SU-DHL-6 (cell line): ENCODE measurements at regions not wholly inside any gene's neighbourhood (a gene's known extent, or its start where the extent isn't known, plus 50 kb on each side); places are given as distances from the start of the nearest gene placed in this dataset.
"Not testable (repeated sequence)": the region's sequence is repeated elsewhere in the genome, so short reads cannot be mapped to it uniquely, and the experiment has no call there.

Experiments used
- H2AFZ ChIP-seq: fragments of 200-600 bp; sonication (generic); 2 replicates; pipeline ENCODE4 v1.6.1; 2014; ENCODE audit warnings: low read depth, mild to moderate bottlenecking, moderate library complexity, mixed read lengths, antibody characterized with exemption, low read length; ENCODE audit not compliant: severe bottlenecking
- H3F3A ChIP-seq: fragments of 200-600 bp; shearing (Covaris generic); 2 replicates; pipeline ENCODE4 v1.6.0; 2016; ENCODE audit warnings: antibody characterized with exemption, mild to moderate bottlenecking; ENCODE audit not compliant: insufficient read depth
- H3K27ac ChIP-seq: fragments of 200-600 bp; sonication (generic); 2 replicates; pipeline ENCODE4 v1.5.1; 2016; ENCODE audit warnings: low read depth, mild to moderate bottlenecking, low read length, moderate library complexity, mixed read lengths
- H3K27me3 ChIP-seq: fragments of 200-600 bp; sonication (generic), shearing (Covaris generic); 2 replicates; pipeline ENCODE4 v1.6.0; 2014; ENCODE audit warnings: mild to moderate bottlenecking, low read length
- H3K36me3 ChIP-seq: fragments of 200-600 bp; sonication (generic); 2 replicates; pipeline ENCODE4 v1.6.1; 2014; ENCODE audit warnings: mild to moderate bottlenecking, low read length, mixed read lengths
- H3K4me2 ChIP-seq: fragments of 300-600, 200-600 bp; shearing (Covaris generic), sonication (generic); 2 replicates; pipeline ENCODE4 v1.6.0; 2014; ENCODE audit warnings: low read length, low read depth, mild to moderate bottlenecking; ENCODE audit not compliant: poor library complexity, severe bottlenecking
- H3K4me3 ChIP-seq: fragments of 200-600 bp; sonication (generic); 2 replicates; pipeline ENCODE4 v1.5.1; 2014; ENCODE audit warnings: antibody characterized with exemption, low read length, mild to moderate bottlenecking, mixed read lengths; ENCODE audit not compliant: insufficient read depth, poor library complexity, severe bottlenecking
- H3K79me2 ChIP-seq: fragments of 200-600 bp; sonication (generic); 2 replicates; pipeline ENCODE4 v1.6.1; 2014; ENCODE audit warnings: mild to moderate bottlenecking, low read length, moderate library complexity; ENCODE audit not compliant: insufficient read depth
- H3K9ac ChIP-seq: fragments of 200-600 bp; sonication (generic); 2 replicates; pipeline ENCODE4 v1.7.0; 2014; ENCODE audit warnings: mild to moderate bottlenecking, low read length
- H3K9me2 ChIP-seq: fragments of 200-600 bp; sonication (generic); replicated peaks from 2 replicates; pipeline ENCODE4 v1.6.1; 2014; ENCODE audit warnings: low read length; ENCODE audit not compliant: insufficient read depth
- H3K9me3 ChIP-seq: fragments of 200-600 bp; sonication (generic); 2 replicates; pipeline ENCODE4 v1.6.1; 2014; ENCODE audit warnings: low read length, mixed read lengths; ENCODE audit not compliant: insufficient read depth
- H4K20me1 ChIP-seq: fragments of 200-600 bp; sonication (generic); 2 replicates; pipeline ENCODE4 v1.6.1; 2014; ENCODE audit warnings: low read depth, mild to moderate bottlenecking, antibody characterized with exemption, low read length, moderate library complexity, mixed read lengths
- EZH2phosphoT487 ChIP-seq: fragments of 200-600 bp; sonication (generic), shearing (Covaris generic); conservative IDR thresholded peaks from 2 replicates; pipeline ENCODE4 v1.6.1; 2018; ENCODE audit warnings: mild to moderate bottlenecking, antibody characterized with exemption, low read length, moderate library complexity, mixed read lengths
- TF ChIP-seq, protein P1 (sequence below): fragments of 200-600 bp; sonication (generic); IDR thresholded peaks from one replicate; pipeline ENCODE4 v1.5.1; 2017; ENCODE audit warnings: antibody characterized with exemption, mild to moderate bottlenecking, low read length, moderate library complexity; ENCODE audit not compliant: insufficient read depth, poor library complexity, severe bottlenecking

DNA sequence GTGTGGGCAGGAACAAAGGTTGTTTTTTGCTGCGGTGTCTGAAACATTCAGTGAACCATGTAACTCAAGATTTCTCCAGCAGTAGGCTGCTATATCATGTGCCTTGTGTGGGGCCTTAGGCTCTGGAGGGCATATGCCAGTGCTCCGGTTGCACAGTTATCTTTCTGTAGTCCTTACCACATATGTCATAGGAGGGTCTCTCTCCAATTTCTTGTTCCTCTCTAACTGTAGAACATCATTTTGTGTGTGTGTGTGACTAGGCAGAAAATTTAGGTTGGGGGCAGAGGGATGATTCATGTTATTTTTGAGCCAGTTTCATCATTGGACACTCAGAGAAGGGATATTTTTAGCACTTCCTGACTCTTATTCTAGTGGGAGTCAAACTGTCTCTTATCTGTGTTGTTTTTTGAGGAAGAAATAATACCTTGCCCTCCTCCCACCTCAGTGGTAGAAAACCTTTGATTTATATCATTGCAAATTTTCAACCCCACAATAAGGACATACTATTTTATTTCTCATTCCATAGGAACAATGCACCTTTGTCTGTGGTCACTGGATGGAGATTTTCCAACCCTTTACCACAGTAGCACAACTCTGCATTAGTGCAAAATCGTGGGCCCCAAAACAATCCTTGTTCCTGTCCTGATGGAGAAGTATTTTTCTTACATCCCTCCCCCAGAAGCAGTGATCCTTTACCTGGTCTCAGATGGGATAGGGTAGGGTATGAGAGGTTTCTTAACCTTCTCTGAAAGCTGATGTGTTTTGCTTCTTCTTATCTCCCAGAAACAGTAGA is 113.9 kb downstream of the CCDC74A start:
- H3K9me2 ChIP-seq: no peaks in the 10 kb centered on the region
- H4K20me1 ChIP-seq: no peaks in the 10 kb centered on the region
- H3F3A ChIP-seq: no peaks in the 10 kb centered on the region
- no peak overlapping the region for H3K27ac ChIP-seq
- no peaks in the 10 kb centered on the region for H3K27me3 ChIP-seq
- no peak overlapping the region for H2AFZ ChIP-seq
- TF ChIP-seq EZH2phosphoT487: no peak
- H3K9ac ChIP-seq: no peak overlapping the region
- no peaks in the 10 kb centered on the region for H3K9me3 ChIP-seq
- H3K4me3 ChIP-seq: no peak overlapping the region
- H3K36me3 ChIP-seq: no peaks in the 10 kb centered on the region
- no peak overlapping the region for H3K4me2 ChIP-seq
- no peaks in the 10 kb centered on the region for H3K79me2 ChIP-seq

DNA sequence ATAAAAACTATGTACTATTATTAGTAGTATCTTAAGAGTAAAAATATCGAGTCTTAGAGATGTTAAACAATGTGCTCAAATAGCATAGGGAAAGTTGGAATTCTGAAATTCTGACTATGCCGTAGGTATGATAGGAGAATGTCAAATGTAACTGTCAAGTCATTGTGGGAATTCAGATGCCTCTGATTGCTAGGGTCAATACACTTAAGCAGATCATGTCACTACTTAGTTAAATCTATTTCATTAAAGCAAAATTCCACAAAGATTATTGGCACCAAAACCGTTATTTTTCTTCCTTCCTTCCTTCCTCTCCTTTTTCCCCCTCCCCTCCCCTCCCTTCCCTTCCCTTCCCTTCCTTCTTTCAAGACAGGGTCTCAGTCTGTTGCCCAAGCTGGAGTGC is 115.5 kb downstream of the CCDC74A start:
- H3K27ac ChIP-seq, H4K20me1 ChIP-seq, H3K79me2 ChIP-seq, H3K27me3 ChIP-seq, H3F3A ChIP-seq, H3K4me3 ChIP-seq, H3K9me3 ChIP-seq, H2AFZ ChIP-seq, H3K4me2 ChIP-seq, H3K9me2 ChIP-seq, H3K9ac ChIP-seq, H3K36me3 ChIP-seq: not testable (repeated sequence)

DNA sequence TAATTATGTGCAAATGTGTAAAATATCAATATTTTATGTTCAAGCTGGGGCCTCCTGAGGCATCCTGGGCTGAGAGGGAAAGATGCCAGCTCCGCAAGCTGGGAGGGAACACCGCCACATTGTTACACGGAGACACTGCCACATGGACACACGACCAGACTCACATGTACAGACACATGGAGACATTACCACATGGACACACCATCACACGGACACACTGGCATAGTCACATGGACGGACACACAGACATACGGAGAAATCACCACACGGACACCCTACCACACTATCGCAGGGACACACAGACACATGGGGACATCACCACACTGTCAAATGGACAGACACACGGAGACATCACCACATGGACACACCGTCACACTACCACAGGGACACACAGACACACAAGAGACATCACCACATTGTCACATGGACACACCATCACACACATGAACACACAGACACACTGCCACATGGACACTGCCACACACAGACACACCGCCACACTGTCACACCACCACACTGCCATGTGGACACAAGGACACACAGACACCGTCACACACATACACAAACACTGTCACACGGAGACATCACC is 117.6 kb downstream of the CCDC74A start:
- Histone ChIP-seq H3F3A (no peaks in the 10 kb centered on the region), H3K4me2 (no peak overlapping the region), H3K9me2 (no peaks in the 10 kb centered on the region), H3K27me3 (no peaks in the 10 kb centered on the region), H4K20me1 (no peaks in the 10 kb centered on the region), H3K9ac (no peak overlapping the region), H2AFZ (no peak overlapping the region), H3K4me3 (no peak overlapping the region), H3K27ac (no peak overlapping the region), H3K9me3 (no peaks in the 10 kb centered on the region), H3K36me3 (no peaks in the 10 kb centered on the region), H3K79me2 (no peaks in the 10 kb centered on the region)
- no peak for TF ChIP-seq EZH2phosphoT487
- TF ChIP-seq, protein P1, sequence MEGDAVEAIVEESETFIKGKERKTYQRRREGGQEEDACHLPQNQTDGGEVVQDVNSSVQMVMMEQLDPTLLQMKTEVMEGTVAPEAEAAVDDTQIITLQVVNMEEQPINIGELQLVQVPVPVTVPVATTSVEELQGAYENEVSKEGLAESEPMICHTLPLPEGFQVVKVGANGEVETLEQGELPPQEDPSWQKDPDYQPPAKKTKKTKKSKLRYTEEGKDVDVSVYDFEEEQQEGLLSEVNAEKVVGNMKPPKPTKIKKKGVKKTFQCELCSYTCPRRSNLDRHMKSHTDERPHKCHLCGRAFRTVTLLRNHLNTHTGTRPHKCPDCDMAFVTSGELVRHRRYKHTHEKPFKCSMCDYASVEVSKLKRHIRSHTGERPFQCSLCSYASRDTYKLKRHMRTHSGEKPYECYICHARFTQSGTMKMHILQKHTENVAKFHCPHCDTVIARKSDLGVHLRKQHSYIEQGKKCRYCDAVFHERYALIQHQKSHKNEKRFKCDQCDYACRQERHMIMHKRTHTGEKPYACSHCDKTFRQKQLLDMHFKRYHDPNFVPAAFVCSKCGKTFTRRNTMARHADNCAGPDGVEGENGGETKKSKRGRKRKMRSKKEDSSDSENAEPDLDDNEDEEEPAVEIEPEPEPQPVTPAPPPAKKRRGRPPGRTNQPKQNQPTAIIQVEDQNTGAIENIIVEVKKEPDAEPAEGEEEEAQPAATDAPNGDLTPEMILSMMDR: no peak

DNA sequence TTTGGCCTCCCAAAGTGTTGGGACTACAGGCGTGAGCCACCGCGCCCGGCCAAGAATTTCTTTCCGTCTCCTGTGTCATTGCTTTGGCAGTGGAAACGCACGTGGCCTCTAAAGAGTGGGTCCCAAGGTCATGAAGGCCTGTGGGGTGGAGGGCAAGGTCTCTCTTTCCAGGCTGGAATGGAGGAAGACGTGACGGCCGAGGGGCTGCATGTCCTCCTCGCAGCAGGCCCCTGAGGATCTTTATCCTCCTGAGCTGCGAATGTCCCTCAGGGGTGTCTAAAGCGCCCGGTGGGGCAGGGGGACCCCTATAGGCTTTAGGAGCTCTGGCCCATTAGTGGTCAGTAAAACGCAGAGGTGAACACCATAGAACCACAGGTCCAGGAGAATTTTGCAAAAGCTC is 118.5 kb downstream of the CCDC74A start:
- not testable (repeated sequence) for H3K9ac ChIP-seq, H2AFZ ChIP-seq, H3K4me2 ChIP-seq, H4K20me1 ChIP-seq, H3K27me3 ChIP-seq, H3K27ac ChIP-seq, H3K79me2 ChIP-seq, H3K36me3 ChIP-seq, H3K4me3 ChIP-seq, H3K9me3 ChIP-seq, H3K9me2 ChIP-seq, H3F3A ChIP-seq
